CD4-positive, alpha-beta T cell treated with Interleukin-1 beta for 1 hour (primary cell): ENCODE measurements at regions not wholly inside any gene's neighbourhood (a gene's known extent, or its start where the extent isn't known, plus 50 kb on each side); places are given as distances from the start of the nearest gene placed in this dataset.

Source experiments
- DNase-seq, 2 donors: peaks; one replicate each; pipeline ENCODE4 v3.0.0-alpha.2; 2020 to 2022

GRCh38 chr11:10923882-10924281 lies 66.0 kb upstream of the ZBED5 start:
- DNase-seq, result no peak

- DNase-seq, result no peak
Measured at GRCh38 chr11:10922892-10923291, 65.0 kb upstream of the ZBED5 start.

- DNase-seq, result no peak
Measured at GRCh38 chr11:10920875-10921274, 63.0 kb upstream of the ZBED5 start.

- DNase-seq, result no peak
Measured at GRCh38 chr11:10920205-10920604, 62.4 kb upstream of the ZBED5 start.

- peak in 1 of 2 donors; percentile 11 for DNase-seq
Measured at GRCh38 chr11:10918698-10919097, 60.8 kb upstream of the ZBED5 start.

- no peak for DNase-seq
Measured at GRCh38 chr11:10918275-10918674, 60.4 kb upstream of the ZBED5 start.

GRCh38 chr11:10917802-10918201 lies 59.9 kb upstream of the ZBED5 start:
- DNase-seq, result no peak

GRCh38 chr11:10916665-10917064 lies 58.8 kb upstream of the ZBED5 start:
- DNase-seq, result no peak

- DNase-seq, result no peak
Measured at GRCh38 chr11:10914050-10914449, 56.2 kb upstream of the ZBED5 start.

GRCh38 chr11:10913075-10913474 lies 55.2 kb upstream of the ZBED5 start:
- DNase-seq, result no peak

GRCh38 chr11:10911907-10912306 lies 54.1 kb upstream of the ZBED5 start:
- no peak for DNase-seq

GRCh38 chr11:10909141-10909883 lies 51.5 kb upstream of the ZBED5 start:
- peak in 1 of 2 donors; percentile 13 for DNase-seq

- DNase-seq, result no peak
Measured at GRCh38 chr11:10908215-10908951, 50.5 kb upstream of the ZBED5 start.
